Endothelial cell (in vitro differentiated cells): ENCODE measurements at regions not wholly inside any gene's neighbourhood (a gene's known extent, or its start where the extent isn't known, plus 50 kb on each side); places are given as distances from the start of the nearest gene placed in this dataset.

Source experiments
- DNase-seq: peaks from one replicate; pipeline ENCODE4 v3.0.0; 2021; ENCODE audit warnings: low spot score
- H3K27ac Mint-ChIP-seq: one replicate; pipeline ENCODE4 v1.8.0; 2021; ENCODE audit warnings: mixed read lengths, inconsistent platforms; ENCODE audit not compliant: unreplicated experiment
- H3K27me3 Mint-ChIP-seq: one replicate; pipeline ENCODE4 v1.8.0; 2021; ENCODE audit warnings: mild to moderate bottlenecking, moderate library complexity, mixed read lengths, inconsistent platforms; ENCODE audit not compliant: unreplicated experiment
- H3K36me3 Mint-ChIP-seq: one replicate; pipeline ENCODE4 v1.8.0; 2021; ENCODE audit warnings: mild to moderate bottlenecking, low read depth, mixed read lengths, inconsistent platforms; ENCODE audit not compliant: unreplicated experiment
- H3K4me1 Mint-ChIP-seq: one replicate; pipeline ENCODE4 v1.8.0; 2021; ENCODE audit warnings: mild to moderate bottlenecking, mixed read lengths, inconsistent platforms; ENCODE audit not compliant: unreplicated experiment
- H3K4me3 Mint-ChIP-seq: one replicate; pipeline ENCODE4 v1.8.0; 2021; ENCODE audit warnings: mild to moderate bottlenecking, mixed read lengths, inconsistent platforms; ENCODE audit not compliant: unreplicated experiment
- H3K9me3 Mint-ChIP-seq: one replicate; pipeline ENCODE4 v1.8.0; 2021; ENCODE audit warnings: mixed read lengths, inconsistent platforms; ENCODE audit not compliant: unreplicated experiment
- CTCF ChIP-seq: fragments of 200-600 bp; sonication (generic); IDR thresholded peaks from one replicate; pipeline ENCODE4 v1.5.0; 2021; ENCODE audit warnings: antibody characterized with exemption; ENCODE audit not compliant: unreplicated experiment

- H3K27me3 Mint-ChIP-seq: no peaks in the 10 kb centered on the region
- no peak overlapping the region for H3K4me3 Mint-ChIP-seq
- DNase-seq: no peak
- no peaks in the 10 kb centered on the region for H3K36me3 Mint-ChIP-seq
- no peaks in the 10 kb centered on the region for H3K4me1 Mint-ChIP-seq
- TF ChIP-seq CTCF: no peak
- H3K27ac Mint-ChIP-seq: no peak overlapping the region
- H3K9me3 Mint-ChIP-seq: no peaks in the 10 kb centered on the region
These were observed 1287.6 kb downstream of the STIM2 start for GRCh38 chr4:28148221-28148620.

GRCh38 chr4:28149762-28150161 is 1289.1 kb downstream of the STIM2 start:
- Mint-ChIP-seq H3K27ac (no peak overlapping the region), H3K27me3 (no peaks in the 10 kb centered on the region)
- no peak for DNase-seq

GRCh38 chr4:28151314-28151713 is 1290.7 kb downstream of the STIM2 start:
- H3K9me3 Mint-ChIP-seq: no peaks in the 10 kb centered on the region

More at GRCh38 chr4:28149762-28150161, 1289.1 kb downstream of the STIM2 start:
- Mint-ChIP-seq H3K36me3 (no peaks in the 10 kb centered on the region), H3K4me3 (no peak overlapping the region), H3K9me3 (no peaks in the 10 kb centered on the region), H3K4me1 (no peaks in the 10 kb centered on the region)
- no peak for TF ChIP-seq CTCF

GRCh38 chr4:28167411-28167810 is 1306.8 kb downstream of the STIM2 start:
- DNase-seq: no peak
- Mint-ChIP-seq H3K27ac (no peak overlapping the region), H3K36me3 (no peaks in the 10 kb centered on the region), H3K9me3 (no peaks in the 10 kb centered on the region), H3K4me3 (no peak overlapping the region), H3K4me1 (no peaks in the 10 kb centered on the region), H3K27me3 (peaks cover 2% of the 10 kb centered on the region)
- no peak for TF ChIP-seq CTCF

More at GRCh38 chr4:28151314-28151713, 1290.7 kb downstream of the STIM2 start:
- TF ChIP-seq CTCF: no peak
- no peak for DNase-seq
- H3K36me3 Mint-ChIP-seq: no peaks in the 10 kb centered on the region
- H3K4me1 Mint-ChIP-seq: no peaks in the 10 kb centered on the region
- H3K27ac Mint-ChIP-seq: no peak overlapping the region
- no peak overlapping the region for H3K4me3 Mint-ChIP-seq
- no peaks in the 10 kb centered on the region for H3K27me3 Mint-ChIP-seq

GRCh38 chr4:28176942-28177341 is 1316.3 kb downstream of the STIM2 start:
- Mint-ChIP-seq H3K27me3 (no peaks in the 10 kb centered on the region), H3K4me3 (no peak overlapping the region), H3K27ac (no peak overlapping the region), H3K9me3 (no peaks in the 10 kb centered on the region), H3K4me1 (no peaks in the 10 kb centered on the region), H3K36me3 (no peaks in the 10 kb centered on the region)
- TF ChIP-seq CTCF: no peak
- DNase-seq: no peak
